ENCODE measurements at regions not wholly inside any gene's neighbourhood (a gene's known extent, or its start where the extent isn't known, plus 50 kb on each side); places are given as distances from the start of the nearest gene placed in this dataset.

GRCh38 chr16:62701426-62701825, 665.2 kb upstream of the CDH8 start:
- Mint-ChIP-seq H3K9me3 (no peaks in the 10 kb centered on the region), H3K27me3 (ENCODE audit: low read depth) (no peaks in the 10 kb centered on the region), H3K4me1 (no peaks in the 10 kb centered on the region), H3K4me3 (no peak overlapping the region), H3K36me3 (ENCODE audit: low read depth) (no peaks in the 10 kb centered on the region), H3K27ac (no peak overlapping the region)
- TF ChIP-seq, protein P1, sequence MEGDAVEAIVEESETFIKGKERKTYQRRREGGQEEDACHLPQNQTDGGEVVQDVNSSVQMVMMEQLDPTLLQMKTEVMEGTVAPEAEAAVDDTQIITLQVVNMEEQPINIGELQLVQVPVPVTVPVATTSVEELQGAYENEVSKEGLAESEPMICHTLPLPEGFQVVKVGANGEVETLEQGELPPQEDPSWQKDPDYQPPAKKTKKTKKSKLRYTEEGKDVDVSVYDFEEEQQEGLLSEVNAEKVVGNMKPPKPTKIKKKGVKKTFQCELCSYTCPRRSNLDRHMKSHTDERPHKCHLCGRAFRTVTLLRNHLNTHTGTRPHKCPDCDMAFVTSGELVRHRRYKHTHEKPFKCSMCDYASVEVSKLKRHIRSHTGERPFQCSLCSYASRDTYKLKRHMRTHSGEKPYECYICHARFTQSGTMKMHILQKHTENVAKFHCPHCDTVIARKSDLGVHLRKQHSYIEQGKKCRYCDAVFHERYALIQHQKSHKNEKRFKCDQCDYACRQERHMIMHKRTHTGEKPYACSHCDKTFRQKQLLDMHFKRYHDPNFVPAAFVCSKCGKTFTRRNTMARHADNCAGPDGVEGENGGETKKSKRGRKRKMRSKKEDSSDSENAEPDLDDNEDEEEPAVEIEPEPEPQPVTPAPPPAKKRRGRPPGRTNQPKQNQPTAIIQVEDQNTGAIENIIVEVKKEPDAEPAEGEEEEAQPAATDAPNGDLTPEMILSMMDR (IDR thresholded peaks at IDR 0.05; ENCODE audit: unreplicated experiment in 3 of 3), result no peak

DNA sequence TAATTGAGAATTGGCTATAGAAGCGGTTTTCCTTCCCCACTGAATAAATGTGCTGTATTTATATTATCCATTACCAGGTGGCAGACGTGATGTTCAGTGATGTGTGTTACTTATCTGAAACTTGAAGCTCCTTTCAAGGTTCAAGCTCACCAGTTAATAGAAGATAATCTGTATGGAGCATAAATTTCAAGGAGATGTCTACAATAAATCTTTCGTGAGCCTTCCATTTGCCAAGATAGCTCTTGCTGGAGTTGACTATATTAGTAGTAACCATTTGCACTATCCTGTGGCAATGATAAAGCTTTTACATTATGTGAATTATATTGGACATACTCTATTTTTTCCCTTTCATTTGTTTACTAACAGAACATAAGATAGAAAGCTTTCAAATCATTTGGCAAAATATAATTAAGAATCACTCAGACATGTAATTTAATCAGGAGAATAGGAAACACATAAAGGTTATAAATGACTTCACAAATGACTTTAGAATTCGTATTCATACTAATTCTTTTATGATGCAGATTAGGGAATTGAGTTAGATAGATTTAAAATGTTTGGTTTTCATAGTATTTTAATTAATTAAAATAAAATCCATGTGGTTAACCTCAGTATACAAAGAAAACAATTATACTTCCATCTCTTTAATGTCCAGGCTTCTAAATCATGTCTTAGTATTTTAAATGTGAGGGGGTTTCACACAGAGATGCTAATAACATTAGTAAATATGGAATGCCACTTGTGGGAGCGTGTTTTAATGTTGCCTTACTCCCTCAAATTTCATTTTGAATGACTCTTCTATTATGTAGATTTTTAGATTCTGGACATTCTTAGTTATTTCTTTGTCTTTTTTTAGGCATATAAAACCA, 664.4 kb upstream of the CDH8 start:
- H3K4me1 Mint-ChIP-seq, result no peaks in the 10 kb centered on the region
- H3K27me3 Mint-ChIP-seq (ENCODE audit: low read depth), result no peaks in the 10 kb centered on the region
- H3K9me3 Mint-ChIP-seq, result no peaks in the 10 kb centered on the region
- no peaks in the 10 kb centered on the region for H3K36me3 Mint-ChIP-seq (ENCODE audit: low read depth)
- no peak overlapping the region for H3K27ac Mint-ChIP-seq
- H3K4me3 Mint-ChIP-seq, result no peak overlapping the region
- TF ChIP-seq, protein P1 (IDR thresholded peaks at IDR 0.05; ENCODE audit: unreplicated experiment in 3 of 3), result no peak

DNA sequence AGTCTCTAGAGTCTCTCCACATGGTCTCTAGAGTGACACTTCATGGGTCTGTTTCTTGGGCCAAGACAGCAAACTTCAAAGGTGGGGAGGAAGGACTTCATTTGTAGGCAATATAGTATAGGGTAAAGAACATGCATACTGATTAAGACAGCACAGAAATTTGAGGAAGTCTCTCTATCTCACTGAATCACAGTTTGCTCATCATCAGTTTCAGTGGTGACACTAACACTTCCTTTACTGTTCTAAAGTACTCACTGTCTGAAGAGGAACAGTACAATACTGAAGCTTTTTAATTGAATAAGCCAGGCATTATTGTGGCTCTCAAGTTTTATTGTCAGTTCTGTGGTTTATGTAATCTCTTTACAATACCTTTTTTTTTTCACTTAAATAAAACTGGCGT, 656.4 kb upstream of the CDH8 start:
- H3K4me1 Mint-ChIP-seq, result no peaks in the 10 kb centered on the region
- peaks cover 6% of the 10 kb centered on the region for H3K36me3 Mint-ChIP-seq (ENCODE audit: low read depth)
- no peak overlapping the region for H3K4me3 Mint-ChIP-seq
- H3K27me3 Mint-ChIP-seq (ENCODE audit: low read depth), result no peaks in the 10 kb centered on the region
- TF ChIP-seq, protein P1 (IDR thresholded peaks at IDR 0.05; ENCODE audit: unreplicated experiment in 3 of 3), result no peak
- H3K9me3 Mint-ChIP-seq, result peaks cover 23% of the 10 kb centered on the region
- no peak overlapping the region for H3K27ac Mint-ChIP-seq

- no peak overlapping the region for H3K4me3 Mint-ChIP-seq
- no peaks in the 10 kb centered on the region for H3K4me1 Mint-ChIP-seq
- TF ChIP-seq, protein P1 (IDR thresholded peaks at IDR 0.05; ENCODE audit: unreplicated experiment in 3 of 3), result no peak
- H3K27ac Mint-ChIP-seq, result no peak overlapping the region
- H3K27me3 Mint-ChIP-seq (ENCODE audit: low read depth), result peaks cover under 1% of the 10 kb centered on the region
- H3K9me3 Mint-ChIP-seq, result peaks cover 11% of the 10 kb centered on the region
- H3K36me3 Mint-ChIP-seq (ENCODE audit: low read depth), result no peaks in the 10 kb centered on the region
Observed at GRCh38 chr16:62681819-62682218, 645.6 kb upstream of the CDH8 start.

DNA sequence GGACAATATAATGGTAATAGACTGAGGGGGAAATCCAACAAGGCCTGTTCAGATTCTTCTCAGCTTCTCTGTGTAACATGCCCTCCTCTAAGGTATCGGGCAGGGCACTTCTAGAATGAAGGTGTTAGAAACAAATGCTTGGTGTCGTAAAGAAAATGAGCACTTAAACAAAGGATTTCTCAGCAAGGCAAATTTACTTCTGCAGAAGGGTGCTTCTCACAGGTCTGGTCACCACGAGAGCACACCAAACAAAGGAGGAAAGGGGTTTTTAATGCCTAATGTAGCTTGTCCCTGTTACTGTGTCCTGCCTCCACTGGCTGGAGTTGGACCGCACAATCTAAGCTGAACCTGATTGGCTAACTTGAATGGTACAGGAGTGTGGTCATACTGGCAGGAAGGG, 642.6 kb upstream of the CDH8 start:
- TF ChIP-seq, protein P1 (IDR thresholded peaks at IDR 0.05; ENCODE audit: unreplicated experiment in 3 of 3), result no peak
- no peak overlapping the region for H3K4me3 Mint-ChIP-seq
- no peaks in the 10 kb centered on the region for H3K4me1 Mint-ChIP-seq
- H3K27me3 Mint-ChIP-seq (ENCODE audit: low read depth), result no peaks in the 10 kb centered on the region
- no peak overlapping the region for H3K27ac Mint-ChIP-seq
- H3K36me3 Mint-ChIP-seq (ENCODE audit: low read depth), result no peaks in the 10 kb centered on the region
- H3K9me3 Mint-ChIP-seq, result peaks cover 9% of the 10 kb centered on the region

GRCh38 chr16:62676306-62676705, 640.1 kb upstream of the CDH8 start:
- no peak overlapping the region for H3K27ac Mint-ChIP-seq
- H3K9me3 Mint-ChIP-seq, result peaks cover 9% of the 10 kb centered on the region
- H3K4me3 Mint-ChIP-seq, result no peak overlapping the region
- TF ChIP-seq, protein P1 (IDR thresholded peaks at IDR 0.05; ENCODE audit: unreplicated experiment in 3 of 3), result no peak
- H3K4me1 Mint-ChIP-seq, result no peaks in the 10 kb centered on the region
- no peaks in the 10 kb centered on the region for H3K27me3 Mint-ChIP-seq (ENCODE audit: low read depth)
- H3K36me3 Mint-ChIP-seq (ENCODE audit: low read depth), result no peaks in the 10 kb centered on the region

All from nephron (organoid).